ENCODE measurements at regions not wholly inside any gene's neighbourhood (a gene's known extent, or its start where the extent isn't known, plus 50 kb on each side); places are given as distances from the start of the nearest gene placed in this dataset.

- TF ChIP-seq CTCF (IDR thresholded peaks at IDR 0.05; ENCODE audit: low read depth, low read length, poor library complexity, severe bottlenecking) (no peak), EZH2phosphoT487 (IDR thresholded peaks at IDR 0.05; ENCODE audit: borderline replicate concordance, low read length) (no peak)
Measured at GRCh38 chr16:26599785-26600104, 467.0 kb upstream of the C16orf82 start.
